Natural killer cell (primary cell): ENCODE measurements at regions not wholly inside any gene's neighbourhood (a gene's known extent, or its start where the extent isn't known, plus 50 kb on each side); places are given as distances from the start of the nearest gene placed in this dataset.

ENCODE experiments used
- ATAC-seq, 3 donors: fragments of 150-1000 bp in 2 of 3; fragments of 200-7000 bp in 1 of 3; cut with Tn5 transposase; 1 replicate in 1 of 3; 2 replicates in 2 of 3; pipeline ENCODE4 v1.10.0; 2021; ENCODE audit warnings: mild to moderate bottlenecking in 2 of 3, moderate library complexity in 2 of 3
- DNase-seq, 2 donors: peaks; one replicate each; pipeline versions ENCODE4 v3.0.0 to v3.0.0-alpha.2; 2013 to 2021; ENCODE audit warnings: mixed read lengths in 1 of 2
- H3K27ac ChIP-seq: one replicate; pipeline ENCODE4 v1.5.1; 2013; ENCODE audit warnings: mild to moderate bottlenecking, low read length
- H3K27me3 ChIP-seq: one replicate; pipeline ENCODE4 v1.6.1; 2013; ENCODE audit warnings: low read length; ENCODE audit not compliant: control insufficient read depth, insufficient read depth
- H3K36me3 ChIP-seq: one replicate; pipeline ENCODE4 v1.6.1; 2013; ENCODE audit warnings: low read length; ENCODE audit not compliant: control insufficient read depth, insufficient read depth
- H3K4me1 ChIP-seq: one replicate; pipeline ENCODE4 v1.6.1; 2013; ENCODE audit warnings: low read length; ENCODE audit not compliant: control insufficient read depth, insufficient read depth
- H3K4me3 ChIP-seq: one replicate; pipeline ENCODE4 v1.5.1; 2013; ENCODE audit warnings: low read length
- H3K9me3 ChIP-seq: one replicate; pipeline ENCODE4 v1.6.1; 2013; ENCODE audit warnings: low read length; ENCODE audit not compliant: control insufficient read depth, insufficient read depth
- H3K27ac Mint-ChIP-seq, 2 donors: one replicate each; pipeline ENCODE4 v1.8.0; 2022; ENCODE audit warnings: mild to moderate bottlenecking in 2 of 2, mixed read lengths in 2 of 2, moderate library complexity in 1 of 2
- H3K27me3 Mint-ChIP-seq, 2 donors: one replicate each; pipeline ENCODE4 v1.8.0; 2022; ENCODE audit warnings: low read depth in 2 of 2, mixed read lengths in 2 of 2
- H3K36me3 Mint-ChIP-seq: one replicate; pipeline ENCODE4 v1.8.0; 2022; ENCODE audit warnings: mixed read lengths
- H3K4me1 Mint-ChIP-seq, 2 donors: one replicate each; pipeline ENCODE4 v1.8.0; 2022; ENCODE audit warnings: mixed read lengths in 2 of 2
- H3K4me3 Mint-ChIP-seq: one replicate; pipeline ENCODE4 v1.8.0; 2022; ENCODE audit warnings: mild to moderate bottlenecking, moderate library complexity, mixed read lengths
- H3K9me3 Mint-ChIP-seq, 2 donors: one replicate each; pipeline ENCODE4 v1.8.0; 2022; ENCODE audit warnings: mixed read lengths in 2 of 2
- WGBS: methylation state at CpG from one replicate; pipeline ENCODE4 v1.1.7; 2013; ENCODE audit warnings: missing lambda C conversion rate; ENCODE audit not compliant: insufficient coverage; 5-methylcytosine and 5-hydroxymethylcytosine counted together
- intact Hi-C: fragments of 100-400 bp; cut with micrococcal nuclease; formaldehyde crosslinking; loops from one replicate; pipeline ENCODE4 v1.14.2; 2022
- TF ChIP-seq, protein P1 (sequence below): fragments of 200-600 bp; IDR thresholded peaks from one replicate; pipeline ENCODE4 v1.8.0; 2022; ENCODE audit warnings: antibody characterized with exemption

DNA sequence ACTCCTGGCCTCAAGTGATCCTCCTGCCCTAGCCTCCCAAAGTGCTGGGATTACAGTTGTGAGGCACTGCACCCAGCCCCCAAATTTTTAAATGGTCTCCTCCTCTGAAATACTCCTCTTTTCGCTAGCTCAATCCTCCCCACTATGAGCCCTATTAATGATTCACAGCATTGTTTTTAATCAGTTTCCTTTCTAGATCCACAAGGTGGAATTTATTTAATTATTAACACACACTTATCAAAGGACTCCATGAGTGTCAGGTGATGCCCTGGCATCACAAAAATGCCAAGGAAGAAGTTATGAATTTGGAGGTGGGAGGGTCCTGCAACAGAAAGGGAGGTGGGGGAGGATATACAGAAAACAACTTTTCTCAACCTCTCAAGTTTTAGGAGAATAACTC, 806.5 kb downstream of the PRELID2 start:
- intact Hi-C loops: no loop called here
- Histone ChIP-seq H3K27me3 (no peaks in the 10 kb centered on the region), H3K4me3 (no peak overlapping the region), H3K36me3 (no peaks in the 10 kb centered on the region), H3K27ac (no peak overlapping the region), H3K9me3 (no peaks in the 10 kb centered on the region), H3K4me1 (no peaks in the 10 kb centered on the region)
- Mint-ChIP-seq H3K36me3 (no peaks in the 10 kb centered on the region), H3K27me3 (no peaks in the 10 kb centered on the region), H3K9me3 (peaks cover 12 to 26% of the 10 kb centered on the region in 2 donors), H3K4me1 (no peaks in the 10 kb centered on the region), H3K4me3 (no peak overlapping the region), H3K27ac (no peak overlapping the region)
- TF ChIP-seq, protein P1, sequence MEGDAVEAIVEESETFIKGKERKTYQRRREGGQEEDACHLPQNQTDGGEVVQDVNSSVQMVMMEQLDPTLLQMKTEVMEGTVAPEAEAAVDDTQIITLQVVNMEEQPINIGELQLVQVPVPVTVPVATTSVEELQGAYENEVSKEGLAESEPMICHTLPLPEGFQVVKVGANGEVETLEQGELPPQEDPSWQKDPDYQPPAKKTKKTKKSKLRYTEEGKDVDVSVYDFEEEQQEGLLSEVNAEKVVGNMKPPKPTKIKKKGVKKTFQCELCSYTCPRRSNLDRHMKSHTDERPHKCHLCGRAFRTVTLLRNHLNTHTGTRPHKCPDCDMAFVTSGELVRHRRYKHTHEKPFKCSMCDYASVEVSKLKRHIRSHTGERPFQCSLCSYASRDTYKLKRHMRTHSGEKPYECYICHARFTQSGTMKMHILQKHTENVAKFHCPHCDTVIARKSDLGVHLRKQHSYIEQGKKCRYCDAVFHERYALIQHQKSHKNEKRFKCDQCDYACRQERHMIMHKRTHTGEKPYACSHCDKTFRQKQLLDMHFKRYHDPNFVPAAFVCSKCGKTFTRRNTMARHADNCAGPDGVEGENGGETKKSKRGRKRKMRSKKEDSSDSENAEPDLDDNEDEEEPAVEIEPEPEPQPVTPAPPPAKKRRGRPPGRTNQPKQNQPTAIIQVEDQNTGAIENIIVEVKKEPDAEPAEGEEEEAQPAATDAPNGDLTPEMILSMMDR: no peak
- DNase-seq (no peak), ATAC-seq (no peak)
- WGBS: 100% methylated on average over 1 of the region's 1 CpG

DNA sequence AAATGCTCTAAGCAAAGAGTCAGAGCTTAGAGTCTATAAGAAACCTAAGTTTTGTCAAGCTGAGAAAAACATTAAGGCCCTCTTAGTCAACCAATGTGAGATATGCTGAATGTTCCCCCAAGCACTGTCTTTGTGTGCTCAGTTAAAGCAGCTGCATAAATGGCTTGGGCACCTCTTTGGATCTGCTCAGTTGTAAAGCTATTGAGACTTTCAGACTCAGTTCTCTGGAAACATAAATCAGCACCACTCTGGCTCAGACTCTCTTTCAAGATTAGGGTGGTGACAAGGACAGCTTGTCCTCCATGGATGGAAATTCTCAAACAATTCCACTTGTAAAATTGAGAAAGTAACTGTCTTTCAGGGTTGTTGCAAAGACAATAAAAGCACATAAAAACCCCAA, 807.9 kb downstream of the PRELID2 start:
- intact Hi-C loops: no loop called here
- H3K4me1 ChIP-seq: no peaks in the 10 kb centered on the region
- no peak overlapping the region for H3K27ac Mint-ChIP-seq
- H3K36me3 ChIP-seq: no peaks in the 10 kb centered on the region
- ATAC-seq (no peak), DNase-seq (no peak)
- no peaks in the 10 kb centered on the region for H3K27me3 ChIP-seq
- peaks cover 12 to 28% of the 10 kb centered on the region in 2 donors for H3K9me3 Mint-ChIP-seq
- no peak overlapping the region for H3K4me3 Mint-ChIP-seq
- TF ChIP-seq, protein P1: no peak
- no peak overlapping the region for H3K4me3 ChIP-seq
- H3K9me3 ChIP-seq: no peaks in the 10 kb centered on the region
- no peaks in the 10 kb centered on the region for H3K4me1 Mint-ChIP-seq
- no peaks in the 10 kb centered on the region for H3K36me3 Mint-ChIP-seq
- H3K27ac ChIP-seq: no peak overlapping the region
- H3K27me3 Mint-ChIP-seq: no peaks in the 10 kb centered on the region

DNA sequence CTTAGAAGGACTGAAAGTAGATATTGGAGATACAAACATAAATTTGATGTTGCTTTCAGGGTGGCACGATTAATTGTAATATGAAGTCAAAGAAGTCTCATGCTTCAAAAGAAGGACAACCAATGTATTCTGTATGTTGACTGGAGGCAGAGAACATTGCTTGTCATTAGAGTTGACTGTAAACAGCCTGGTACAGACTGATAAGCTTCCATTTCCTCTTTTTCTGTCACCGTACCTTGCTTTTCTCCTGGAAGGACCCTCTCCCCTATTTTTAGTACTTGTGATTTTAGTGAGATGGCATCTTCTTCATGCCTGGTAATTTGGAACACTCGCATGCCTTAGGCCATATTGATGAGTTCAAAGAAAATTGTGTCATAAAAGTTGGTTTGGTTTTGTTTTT, 809.4 kb downstream of the PRELID2 start:
- H3K27ac Mint-ChIP-seq: no peak overlapping the region
- DNase-seq: no peak
- peaks cover 14 to 23% of the 10 kb centered on the region in 2 donors for H3K9me3 Mint-ChIP-seq
- WGBS: 53% methylated on average over 2 of the region's 3 CpGs
- H3K4me1 ChIP-seq: no peaks in the 10 kb centered on the region
- no peaks in the 10 kb centered on the region for H3K27me3 Mint-ChIP-seq
- intact Hi-C loops: no loop called here
- no peaks in the 10 kb centered on the region for H3K36me3 ChIP-seq
- TF ChIP-seq, protein P1: no peak
- H3K4me1 Mint-ChIP-seq: no peaks in the 10 kb centered on the region
- no peak overlapping the region for H3K4me3 Mint-ChIP-seq
- no peaks in the 10 kb centered on the region for H3K27me3 ChIP-seq
- no peak overlapping the region for H3K4me3 ChIP-seq
- ATAC-seq: no peak
- no peaks in the 10 kb centered on the region for H3K9me3 ChIP-seq
- H3K27ac ChIP-seq: no peak overlapping the region
- H3K36me3 Mint-ChIP-seq: no peaks in the 10 kb centered on the region

DNA sequence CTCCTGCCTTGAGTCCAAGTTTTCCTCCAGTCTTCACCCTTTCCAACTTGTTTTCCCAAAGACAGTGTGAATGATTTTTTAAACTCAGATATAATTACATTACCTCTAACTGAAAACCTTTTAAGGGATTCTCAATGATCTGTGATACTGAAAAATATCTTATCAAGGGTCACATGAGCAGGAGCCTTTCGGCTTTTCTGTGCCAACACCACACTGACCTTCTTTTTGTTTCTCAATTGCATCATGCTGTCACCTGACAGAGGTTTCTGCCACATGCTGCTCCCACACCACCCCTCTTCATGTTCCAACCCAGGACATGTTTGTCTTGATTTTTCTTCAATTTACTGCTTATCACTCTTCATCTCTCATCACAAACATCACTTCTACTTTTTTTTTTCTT, 820.0 kb downstream of the PRELID2 start:
- TF ChIP-seq, protein P1: no peak
- Mint-ChIP-seq H3K4me3 (no peak overlapping the region), H3K9me3 (peaks cover 20 to 25% of the 10 kb centered on the region in 2 donors), H3K36me3 (no peaks in the 10 kb centered on the region), H3K4me1 (no peaks in the 10 kb centered on the region), H3K27me3 (no peaks in the 10 kb centered on the region), H3K27ac (no peak overlapping the region)
- Histone ChIP-seq H3K9me3 (no peaks in the 10 kb centered on the region), H3K36me3 (no peaks in the 10 kb centered on the region), H3K4me3 (no peak overlapping the region), H3K4me1 (no peaks in the 10 kb centered on the region), H3K27ac (no peak overlapping the region), H3K27me3 (no peaks in the 10 kb centered on the region)
- WGBS: 88% methylated on average over 1 of the region's 1 CpG
- intact Hi-C loops: no loop called here
- no peak for DNase-seq
- no peak for ATAC-seq
